NCI-H2227 (cell line): ENCODE measurements at regions not wholly inside any gene's neighbourhood (a gene's known extent, or its start where the extent isn't known, plus 50 kb on each side); places are given as distances from the start of the nearest gene placed in this dataset.
A peak's percentile ranks its signal among the peaks of the same experiment; 100 is the strongest.

Experiments used
- DNase-seq: peaks from one replicate; lab custom pipeline; 2025; ENCODE audit not compliant: unreplicated experiment; lab: John Stamatoyannopoulos, UW

- DNase-seq: no peak
Measured at GRCh38 chr3:87354398-87354797, 78.0 kb upstream of the POU1F1 start.

GRCh38 chr3:87351937-87352336 lies 75.6 kb upstream of the POU1F1 start:
- no peak for DNase-seq

- peak; percentile 43 for DNase-seq
Measured at GRCh38 chr3:87350367-87351199, 74.2 kb upstream of the POU1F1 start.

GRCh38 chr3:87349833-87350232 lies 73.4 kb upstream of the POU1F1 start:
- DNase-seq: no peak

- no peak for DNase-seq
Measured at GRCh38 chr3:87336761-87337160, 60.4 kb upstream of the POU1F1 start.

- DNase-seq: no peak
Measured at GRCh38 chr3:87335931-87336330, 59.5 kb upstream of the POU1F1 start.

GRCh38 chr3:87333393-87333892 lies 57.1 kb upstream of the POU1F1 start:
- DNase-seq: no peak

GRCh38 chr3:87332789-87333188 lies 56.4 kb upstream of the POU1F1 start:
- DNase-seq: no peak

GRCh38 chr3:87329065-87329464 lies 52.7 kb upstream of the POU1F1 start:
- DNase-seq: no peak
